HS-5 (cell line): ENCODE measurements at regions not wholly inside any gene's neighbourhood (a gene's known extent, or its start where the extent isn't known, plus 50 kb on each side); places are given as distances from the start of the nearest gene placed in this dataset.

Experiments
- DNase-seq: peaks from one replicate; pipeline ENCODE4 v3.0.0-alpha.2; 2012; ENCODE audit warnings: low read depth

DNA sequence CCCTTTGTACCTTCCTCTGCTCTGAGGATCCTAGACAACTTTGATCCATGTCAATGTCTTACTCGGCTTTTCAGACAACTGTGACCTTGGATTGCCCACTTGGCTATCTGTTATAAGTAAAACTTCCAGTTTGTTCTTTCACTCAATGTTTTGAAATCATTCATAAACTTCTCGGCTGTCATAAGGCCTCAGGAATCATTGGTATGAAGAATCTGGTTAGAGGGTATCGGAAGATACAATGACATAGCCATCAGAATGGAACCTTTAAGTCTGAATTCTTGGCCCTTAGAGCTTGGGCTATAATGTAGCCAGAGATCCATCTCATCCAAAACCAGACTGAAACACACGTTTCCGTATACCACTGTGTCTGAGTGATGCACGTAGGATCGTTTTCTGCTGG is 59.0 kb upstream of the WDR1 start:
- DNase-seq, result no peak

- DNase-seq, result no peak
These were observed 57.5 kb upstream of the WDR1 start for GRCh38 chr4:10173754-10174749.

DNA sequence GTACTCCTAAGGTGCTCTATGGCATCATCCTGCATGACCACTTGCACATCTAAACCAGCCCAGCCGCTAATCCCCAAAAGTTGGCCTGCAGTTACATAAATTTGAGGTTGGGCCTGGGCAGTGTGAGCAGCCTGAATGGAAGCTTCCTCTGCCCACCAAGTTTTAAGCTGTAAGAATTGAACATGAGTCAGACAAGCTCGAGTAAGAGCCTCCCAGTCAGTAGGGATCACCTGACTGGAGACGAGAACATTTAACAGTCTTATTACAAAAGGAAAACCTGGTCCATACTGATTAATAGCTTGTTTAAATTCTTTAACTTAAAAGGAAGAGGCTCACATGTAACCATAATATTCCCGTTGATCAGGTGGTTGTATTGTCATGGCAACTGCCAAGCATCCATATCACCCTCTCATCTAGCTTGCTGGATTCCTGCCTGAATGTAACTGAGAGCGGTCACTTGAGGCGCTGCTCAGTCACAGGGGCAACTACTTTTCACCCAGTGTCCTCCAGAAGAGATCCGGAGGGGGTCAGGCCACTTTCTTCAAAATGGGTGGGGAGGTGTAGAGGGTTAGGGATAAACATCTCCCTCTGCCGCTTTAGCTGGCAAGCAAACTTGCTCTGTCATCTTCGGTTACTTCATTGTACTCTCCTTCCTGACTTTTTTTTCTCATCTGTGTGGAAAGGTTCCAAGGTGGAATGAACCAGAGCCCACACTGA is 56.6 kb upstream of the WDR1 start:
- no peak for DNase-seq

DNA sequence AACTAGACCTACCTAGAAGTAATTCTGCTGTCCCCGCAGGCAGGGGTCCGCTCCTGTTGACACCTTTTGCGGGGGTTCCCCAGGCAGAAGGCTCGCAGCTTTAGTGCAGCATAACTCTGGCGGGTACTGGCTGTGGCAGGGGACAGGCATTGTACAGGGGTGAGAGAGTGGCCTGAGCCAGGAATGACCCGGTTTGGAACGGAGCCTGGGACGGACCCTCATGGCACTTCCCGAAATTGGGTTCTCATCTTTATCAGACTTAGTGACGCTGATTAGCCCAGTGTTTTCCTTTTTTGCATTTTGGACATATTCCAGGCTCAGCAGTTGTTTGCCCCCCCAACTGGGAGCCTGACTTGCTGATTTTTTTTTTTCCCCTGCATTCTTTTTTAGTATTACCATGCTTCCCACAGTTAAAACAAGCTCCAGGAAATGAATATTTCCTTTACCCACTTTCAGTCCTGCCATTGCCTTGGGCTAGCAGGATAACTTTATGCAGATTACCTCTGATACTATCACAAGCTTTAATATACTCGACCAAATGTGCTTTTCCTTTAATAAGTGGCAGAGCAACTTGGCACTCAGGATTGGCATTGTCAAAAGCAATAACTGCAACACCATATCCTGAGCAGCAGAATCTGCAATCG is 55.8 kb upstream of the WDR1 start:
- no peak for DNase-seq

DNA sequence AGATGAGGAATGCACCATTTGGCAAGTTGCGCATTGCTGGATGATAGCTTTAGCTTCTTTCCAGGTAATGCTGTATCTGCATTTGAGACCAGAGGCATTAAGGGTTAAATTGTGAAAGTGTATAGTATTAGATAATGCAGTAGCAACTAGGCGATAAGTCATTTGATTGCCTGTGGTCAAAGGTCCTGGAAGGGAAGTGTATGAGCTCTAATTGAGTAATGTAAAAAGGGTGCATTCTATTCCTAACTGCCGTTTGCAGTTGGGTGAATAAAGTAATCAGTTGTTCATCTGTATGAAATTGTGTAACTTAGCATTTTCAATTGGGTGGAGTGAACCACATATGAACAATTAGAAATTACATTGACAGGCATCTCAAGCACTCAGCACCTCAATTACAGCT is 54.5 kb upstream of the WDR1 start:
- DNase-seq, result no peak

DNA sequence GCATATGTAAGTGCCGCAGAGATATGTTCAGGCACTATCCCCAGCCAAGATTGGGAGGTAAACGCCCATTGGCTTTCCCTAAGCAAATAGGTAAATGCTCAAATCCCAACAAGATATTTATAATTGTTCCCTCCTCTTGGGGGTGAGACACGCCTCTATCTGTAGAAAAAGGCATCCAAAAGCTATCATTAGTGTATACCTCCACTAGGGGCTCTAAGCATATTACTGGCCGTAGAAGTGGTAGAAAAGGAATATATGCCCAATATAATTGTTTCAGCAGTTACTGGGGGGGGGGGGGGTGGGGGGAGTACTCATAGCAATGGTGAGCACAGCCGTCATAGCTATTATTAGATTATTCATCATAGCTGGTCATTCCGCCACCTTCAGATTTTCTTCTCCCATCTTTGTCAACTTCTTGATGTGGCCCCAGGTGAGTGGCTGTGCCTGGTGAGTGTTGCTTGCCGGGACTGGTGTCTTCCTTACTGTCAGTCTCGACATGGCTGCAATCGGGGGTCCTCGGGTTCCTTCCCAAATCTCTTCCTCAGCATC is 53.3 kb upstream of the WDR1 start:
- no peak for DNase-seq

DNA sequence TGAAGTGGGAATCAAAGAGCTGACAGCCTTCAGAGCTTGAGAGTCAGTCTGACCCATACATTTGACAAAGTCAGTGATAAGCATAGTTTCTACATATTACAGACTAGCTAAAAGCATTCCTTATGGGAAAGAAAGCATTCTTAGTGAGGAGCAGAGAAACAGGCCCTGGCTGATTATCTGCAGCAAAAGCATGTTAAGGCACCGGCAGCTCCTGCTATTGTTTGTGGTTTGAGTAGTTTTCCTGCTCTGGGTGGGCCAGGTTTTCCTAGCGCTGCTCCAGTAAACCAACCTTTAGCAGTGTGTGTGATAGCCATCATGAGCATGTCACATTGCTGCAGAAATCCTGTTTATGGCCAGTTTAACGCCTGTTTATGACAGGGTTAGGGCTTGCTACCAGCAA is 51.6 kb upstream of the WDR1 start:
- DNase-seq, result no peak

DNA sequence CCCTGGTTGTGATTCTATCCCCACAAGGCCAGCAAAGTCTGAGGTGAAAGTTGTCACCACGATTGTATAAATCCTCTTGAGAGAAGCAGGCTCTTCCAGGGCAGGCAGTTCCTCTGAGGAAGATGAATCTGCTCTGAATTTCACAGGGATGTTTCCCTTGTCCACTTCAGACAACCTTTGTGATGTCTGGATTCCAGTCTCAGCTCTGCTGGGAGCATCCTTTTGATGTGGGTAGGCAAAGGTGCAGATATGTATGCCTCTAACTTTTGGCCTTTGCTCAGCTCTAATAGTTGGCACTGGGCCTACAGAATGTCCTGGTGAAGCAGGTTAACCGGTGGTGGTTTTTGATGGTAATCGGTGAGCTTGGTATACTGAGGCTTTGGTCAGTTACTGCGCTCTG is 50.6 kb upstream of the WDR1 start:
- no peak for DNase-seq
